ENCODE measurements at regions not wholly inside any gene's neighbourhood (a gene's known extent, or its start where the extent isn't known, plus 50 kb on each side); places are given as distances from the start of the nearest gene placed in this dataset.

DNA sequence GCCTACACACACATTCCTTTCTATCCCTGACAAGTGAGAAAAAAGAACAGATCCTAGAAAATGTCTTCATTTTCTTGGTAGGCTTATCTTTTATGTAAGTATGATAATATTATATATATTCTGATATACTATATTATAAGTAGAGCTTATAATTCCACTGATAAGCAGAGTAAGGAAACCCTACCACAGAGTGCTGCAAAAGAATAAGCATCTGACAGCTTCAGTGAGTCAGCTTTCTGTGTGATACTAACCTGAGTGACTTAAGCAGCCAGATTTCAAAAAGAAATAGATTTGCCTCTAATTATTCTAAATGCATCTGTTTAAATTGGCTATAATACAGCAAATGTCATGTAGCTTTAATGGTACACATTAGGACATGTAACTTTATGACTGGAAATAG lies 656.0 kb downstream of the MCTP2 start:
- peak in 1 of 2 donors; percentile 14 for DNase-seq (ENCODE audit: low read depth in 2 of 2)
- H3K36me3 ChIP-seq (ENCODE audit: control insufficient read depth, insufficient read depth, low read length): no peaks in the 10 kb centered on the region
- H3K79me2 ChIP-seq (ENCODE audit: control insufficient read depth, insufficient read depth, low read length): no peaks in the 10 kb centered on the region
- TF ChIP-seq, protein P1, sequence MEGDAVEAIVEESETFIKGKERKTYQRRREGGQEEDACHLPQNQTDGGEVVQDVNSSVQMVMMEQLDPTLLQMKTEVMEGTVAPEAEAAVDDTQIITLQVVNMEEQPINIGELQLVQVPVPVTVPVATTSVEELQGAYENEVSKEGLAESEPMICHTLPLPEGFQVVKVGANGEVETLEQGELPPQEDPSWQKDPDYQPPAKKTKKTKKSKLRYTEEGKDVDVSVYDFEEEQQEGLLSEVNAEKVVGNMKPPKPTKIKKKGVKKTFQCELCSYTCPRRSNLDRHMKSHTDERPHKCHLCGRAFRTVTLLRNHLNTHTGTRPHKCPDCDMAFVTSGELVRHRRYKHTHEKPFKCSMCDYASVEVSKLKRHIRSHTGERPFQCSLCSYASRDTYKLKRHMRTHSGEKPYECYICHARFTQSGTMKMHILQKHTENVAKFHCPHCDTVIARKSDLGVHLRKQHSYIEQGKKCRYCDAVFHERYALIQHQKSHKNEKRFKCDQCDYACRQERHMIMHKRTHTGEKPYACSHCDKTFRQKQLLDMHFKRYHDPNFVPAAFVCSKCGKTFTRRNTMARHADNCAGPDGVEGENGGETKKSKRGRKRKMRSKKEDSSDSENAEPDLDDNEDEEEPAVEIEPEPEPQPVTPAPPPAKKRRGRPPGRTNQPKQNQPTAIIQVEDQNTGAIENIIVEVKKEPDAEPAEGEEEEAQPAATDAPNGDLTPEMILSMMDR (conservative IDR thresholded peaks at IDR 0.05 in 1 of 2, IDR thresholded peaks at IDR 0.05 in 1 of 2; ENCODE audit: low read depth in 1 of 2, low read length in 2 of 2): no peak
- TF ChIP-seq EZH2 (IDR thresholded peaks at IDR 0.05; ENCODE audit: low read length, missing control alignments): no peak
- no peak overlapping the region for H2AFZ ChIP-seq (ENCODE audit: low read length)
- no peak overlapping the region for H3K4me2 ChIP-seq (ENCODE audit: extremely low read depth, insufficient read depth, low read length)
- H3K9me3 ChIP-seq (ENCODE audit: control insufficient read depth, insufficient read depth, low read depth, low read length): no peaks in the 10 kb centered on the region
- H3K4me1 ChIP-seq (ENCODE audit: control insufficient read depth, extremely low read depth, insufficient read depth, low read length): no peaks in the 10 kb centered on the region
- H3K27me3 ChIP-seq (ENCODE audit: control insufficient read depth, insufficient read depth, low read length): no peaks in the 10 kb centered on the region
- no peak overlapping the region for H3K4me3 ChIP-seq (replicated peaks in 1 of 4; ENCODE audit: control extremely low read depth in 1 of 4, insufficient read depth in 1 of 4, low read depth in 3 of 4, low read length in 4 of 4)
- no peaks in the 10 kb centered on the region for H4K20me1 ChIP-seq (ENCODE audit: control insufficient read depth, extremely low read depth, insufficient read depth, low read length)
- H3K9ac ChIP-seq (ENCODE audit: insufficient read depth, low read length): no peak overlapping the region
- no peak overlapping the region for H3K27ac ChIP-seq (ENCODE audit: insufficient read depth, low read length)

DNA sequence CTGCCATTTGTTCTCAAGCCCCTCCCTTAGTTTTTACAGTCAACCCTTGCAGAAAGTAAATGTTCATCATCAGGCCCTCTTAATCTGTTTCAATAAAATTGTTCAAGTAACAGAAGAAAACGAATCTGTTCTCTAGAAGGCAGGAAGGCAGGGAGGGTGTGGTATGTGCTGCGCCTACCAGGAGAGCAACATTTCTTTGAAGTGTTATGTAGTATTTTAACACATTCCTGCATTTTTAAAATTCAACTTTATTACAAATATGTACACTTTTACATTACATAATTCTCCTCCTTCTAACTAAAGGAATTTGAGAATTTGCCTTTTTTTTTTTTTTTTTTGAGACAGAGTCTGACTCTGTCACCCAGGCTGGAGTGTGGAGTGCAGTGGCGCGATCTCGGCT lies 657.8 kb downstream of the MCTP2 start:
- Histone ChIP-seq H3K4me1 (ENCODE audit: control insufficient read depth, extremely low read depth, insufficient read depth, low read length) (no peaks in the 10 kb centered on the region), H2AFZ (ENCODE audit: low read length) (no peak overlapping the region), H3K4me2 (ENCODE audit: extremely low read depth, insufficient read depth, low read length) (no peak overlapping the region), H3K9ac (ENCODE audit: insufficient read depth, low read length) (no peak overlapping the region), H3K36me3 (ENCODE audit: control insufficient read depth, insufficient read depth, low read length) (no peaks in the 10 kb centered on the region), H3K27ac (ENCODE audit: insufficient read depth, low read length) (no peak overlapping the region), H3K4me3 (replicated peaks in 1 of 4; ENCODE audit: control extremely low read depth in 1 of 4, insufficient read depth in 1 of 4, low read depth in 3 of 4, low read length in 4 of 4) (no peak overlapping the region), H4K20me1 (ENCODE audit: control insufficient read depth, extremely low read depth, insufficient read depth, low read length) (no peaks in the 10 kb centered on the region), H3K9me3 (ENCODE audit: control insufficient read depth, insufficient read depth, low read depth, low read length) (no peaks in the 10 kb centered on the region), H3K79me2 (ENCODE audit: control insufficient read depth, insufficient read depth, low read length) (no peaks in the 10 kb centered on the region), H3K27me3 (ENCODE audit: control insufficient read depth, insufficient read depth, low read length) (no peaks in the 10 kb centered on the region)
- DNase-seq (ENCODE audit: low read depth in 2 of 2): no peak
- TF ChIP-seq, protein P1 (conservative IDR thresholded peaks at IDR 0.05 in 1 of 2, IDR thresholded peaks at IDR 0.05 in 1 of 2; ENCODE audit: low read depth in 1 of 2, low read length in 2 of 2): no peak
- no peak for TF ChIP-seq EZH2 (IDR thresholded peaks at IDR 0.05; ENCODE audit: low read length, missing control alignments)

DNA sequence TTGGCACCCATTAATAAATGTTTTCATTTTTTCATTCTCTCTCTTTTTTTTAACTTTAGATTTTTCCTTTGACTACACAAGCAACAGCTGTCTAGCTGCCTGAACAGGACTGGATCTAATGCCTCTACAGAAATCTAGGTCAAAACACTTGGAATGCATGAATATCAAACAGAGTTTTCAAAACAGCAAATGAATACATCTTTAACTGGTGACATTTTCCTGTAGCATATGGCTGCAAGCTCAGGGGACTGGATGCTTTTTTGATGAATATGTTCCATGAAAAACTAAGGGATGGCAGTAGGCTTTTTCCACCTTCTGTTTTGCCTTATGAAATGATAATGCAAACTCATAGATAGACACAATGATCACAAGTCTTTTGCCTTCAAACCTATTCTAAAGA lies 661.7 kb downstream of the MCTP2 start:
- Histone ChIP-seq H3K36me3 (ENCODE audit: control insufficient read depth, insufficient read depth, low read length) (no peaks in the 10 kb centered on the region), H3K4me1 (ENCODE audit: control insufficient read depth, extremely low read depth, insufficient read depth, low read length) (no peaks in the 10 kb centered on the region)

More for the DNA sequence above, 661.7 kb downstream of the MCTP2 start:
- TF ChIP-seq, protein P1 (conservative IDR thresholded peaks at IDR 0.05 in 1 of 2, IDR thresholded peaks at IDR 0.05 in 1 of 2; ENCODE audit: low read depth in 1 of 2, low read length in 2 of 2): no peak
- TF ChIP-seq EZH2 (IDR thresholded peaks at IDR 0.05; ENCODE audit: low read length, missing control alignments): no peak
- Histone ChIP-seq H3K4me2 (ENCODE audit: extremely low read depth, insufficient read depth, low read length) (no peak overlapping the region), H4K20me1 (ENCODE audit: control insufficient read depth, extremely low read depth, insufficient read depth, low read length) (no peaks in the 10 kb centered on the region), H3K27ac (ENCODE audit: insufficient read depth, low read length) (no peak overlapping the region), H2AFZ (ENCODE audit: low read length) (no peak overlapping the region), H3K9me3 (ENCODE audit: control insufficient read depth, insufficient read depth, low read depth, low read length) (no peaks in the 10 kb centered on the region), H3K27me3 (ENCODE audit: control insufficient read depth, insufficient read depth, low read length) (no peaks in the 10 kb centered on the region), H3K4me3 (replicated peaks in 1 of 4; ENCODE audit: control extremely low read depth in 1 of 4, insufficient read depth in 1 of 4, low read depth in 3 of 4, low read length in 4 of 4) (no peak overlapping the region), H3K79me2 (ENCODE audit: control insufficient read depth, insufficient read depth, low read length) (no peaks in the 10 kb centered on the region), H3K9ac (ENCODE audit: insufficient read depth, low read length) (no peak overlapping the region)
- no peak for DNase-seq (ENCODE audit: low read depth in 2 of 2)

All from fibroblast of lung (primary cell).